ENCODE measurements at regions not wholly inside any gene's neighbourhood (a gene's known extent, or its start where the extent isn't known, plus 50 kb on each side); places are given as distances from the start of the nearest gene placed in this dataset.

DNA sequence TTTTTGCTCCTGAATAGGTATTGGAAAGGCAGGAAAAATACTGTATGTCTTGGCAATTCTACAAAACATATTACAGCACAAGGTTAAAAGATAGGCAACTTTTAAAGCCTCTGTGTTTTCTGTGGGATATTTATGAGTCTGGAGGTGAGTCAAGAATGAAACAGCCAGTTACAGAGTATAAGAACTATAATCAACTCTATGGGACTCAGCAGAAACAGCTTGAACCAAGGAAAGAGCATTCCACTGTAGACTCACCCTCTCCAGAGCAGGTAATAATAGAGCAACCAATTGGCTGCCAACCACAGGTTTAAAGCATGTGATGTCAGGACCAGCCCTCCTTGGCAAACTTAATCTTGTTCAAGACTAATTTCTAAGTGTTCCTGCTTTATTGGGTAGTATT lies 100.5 kb upstream of the MDM1 start:
- TF ChIP-seq YY1 (IDR thresholded peaks at IDR 0.05; ENCODE audit: insufficient read depth, insufficient read length), result no peak

DNA sequence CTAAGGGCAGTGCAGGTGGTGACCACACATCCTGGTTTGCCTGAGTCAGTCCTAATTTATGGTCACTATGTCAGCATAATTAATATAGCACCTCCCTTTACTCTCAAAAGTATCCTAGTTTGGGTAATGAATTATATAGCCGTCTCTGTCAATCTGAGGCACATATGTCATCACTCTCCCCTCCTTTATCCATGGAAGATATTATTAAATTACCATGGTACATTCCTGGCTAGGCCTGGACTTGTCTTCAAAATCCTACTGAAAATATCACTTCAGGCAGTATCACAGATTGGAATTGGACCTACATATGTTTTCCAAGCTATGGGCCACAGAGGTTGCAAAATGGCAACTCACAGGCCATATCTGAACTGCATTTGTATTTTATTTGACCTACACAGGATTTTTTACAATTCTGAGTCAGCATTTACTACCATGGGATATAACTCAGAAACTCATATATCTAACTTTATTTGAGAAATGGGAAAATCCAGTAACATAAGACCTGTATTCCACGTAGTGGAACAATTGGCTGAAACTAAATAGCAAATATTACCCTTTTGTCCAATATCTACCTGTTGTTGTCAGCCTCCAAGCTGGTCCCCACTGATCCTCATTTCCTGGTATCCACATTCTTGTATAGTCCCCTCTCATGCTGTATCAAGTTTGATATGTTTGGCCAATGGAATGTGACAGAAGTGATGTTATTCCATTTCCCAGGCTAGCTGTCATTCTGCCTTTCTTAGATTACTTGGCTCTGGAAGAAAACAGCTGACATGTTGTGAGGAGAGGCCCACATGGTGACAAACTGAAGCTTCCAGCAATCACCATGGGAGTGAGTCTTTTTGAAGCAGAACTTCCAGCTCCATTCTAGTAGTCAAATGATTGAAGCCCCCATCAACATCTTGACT lies 102.5 kb upstream of the MDM1 start:
- H3K9ac ChIP-seq (ENCODE audit: insufficient read length, low read depth), result no peak overlapping the region
- H3K27me3 ChIP-seq (ENCODE audit: insufficient read depth, insufficient read length), result no peaks in the 10 kb centered on the region
- peaks cover 14% of the 10 kb centered on the region for H3K9me3 ChIP-seq (ENCODE audit: insufficient read depth, low read length)
- TF ChIP-seq YY1 (IDR thresholded peaks at IDR 0.05; ENCODE audit: insufficient read depth, insufficient read length), result no peak
- peaks cover 7% of the 10 kb centered on the region for H3K4me1 ChIP-seq (ENCODE audit: insufficient read depth, insufficient read length)
- H3K36me3 ChIP-seq (ENCODE audit: insufficient read depth, insufficient read length, low read length), result no peaks in the 10 kb centered on the region
- no peak for DNase-seq (ENCODE audit: low read depth, low spot score)
- no peak overlapping the region for H3K4me3 ChIP-seq (ENCODE audit: insufficient read length, low read depth)

More for the DNA sequence above, 100.5 kb upstream of the MDM1 start:
- Histone ChIP-seq H3K9me3 (ENCODE audit: insufficient read depth, low read length) (peaks cover 14% of the 10 kb centered on the region), H3K9ac (ENCODE audit: insufficient read length, low read depth) (no peak overlapping the region), H3K27me3 (ENCODE audit: insufficient read depth, insufficient read length) (no peaks in the 10 kb centered on the region), H3K4me1 (ENCODE audit: insufficient read depth, insufficient read length) (peaks cover 2% of the 10 kb centered on the region), H3K4me3 (ENCODE audit: insufficient read length, low read depth) (no peak overlapping the region), H3K36me3 (ENCODE audit: insufficient read depth, insufficient read length, low read length) (no peaks in the 10 kb centered on the region)
- no peak for DNase-seq (ENCODE audit: low read depth, low spot score)

DNA sequence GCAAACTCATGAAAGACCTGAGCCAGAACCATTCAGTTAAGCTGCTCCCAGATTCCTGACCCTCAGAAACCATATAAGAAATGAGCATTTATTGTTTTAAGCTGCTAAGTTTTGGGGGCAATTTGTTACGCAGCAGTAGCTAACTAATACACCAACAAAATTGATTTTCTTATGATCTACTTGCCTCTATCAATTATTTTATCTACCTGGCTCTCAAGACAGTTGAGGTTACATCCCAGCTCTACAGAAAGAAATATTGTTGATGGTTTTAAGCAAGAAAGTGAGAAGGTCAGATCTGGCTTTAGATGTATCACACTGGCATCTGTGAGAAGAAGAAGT lies 103.1 kb upstream of the MDM1 start:
- Histone ChIP-seq H3K36me3 (ENCODE audit: insufficient read depth, insufficient read length, low read length) (no peaks in the 10 kb centered on the region), H3K4me1 (ENCODE audit: insufficient read depth, insufficient read length) (peaks cover 10% of the 10 kb centered on the region), H3K9me3 (ENCODE audit: insufficient read depth, low read length) (peaks cover 14% of the 10 kb centered on the region), H3K9ac (ENCODE audit: insufficient read length, low read depth) (no peak overlapping the region), H3K27me3 (ENCODE audit: insufficient read depth, insufficient read length) (no peaks in the 10 kb centered on the region), H3K4me3 (ENCODE audit: insufficient read length, low read depth) (no peak overlapping the region)
- TF ChIP-seq YY1 (IDR thresholded peaks at IDR 0.05; ENCODE audit: insufficient read depth, insufficient read length) (no peak), ZNF274 (IDR thresholded peaks at IDR 0.05; ENCODE audit: low read depth, low read length) (no peak), SUZ12 (IDR thresholded peaks at IDR 0.05; ENCODE audit: extremely low read depth, insufficient read depth, insufficient read length) (no peak)
- DNase-seq (ENCODE audit: low read depth, low spot score), result no peak

DNA sequence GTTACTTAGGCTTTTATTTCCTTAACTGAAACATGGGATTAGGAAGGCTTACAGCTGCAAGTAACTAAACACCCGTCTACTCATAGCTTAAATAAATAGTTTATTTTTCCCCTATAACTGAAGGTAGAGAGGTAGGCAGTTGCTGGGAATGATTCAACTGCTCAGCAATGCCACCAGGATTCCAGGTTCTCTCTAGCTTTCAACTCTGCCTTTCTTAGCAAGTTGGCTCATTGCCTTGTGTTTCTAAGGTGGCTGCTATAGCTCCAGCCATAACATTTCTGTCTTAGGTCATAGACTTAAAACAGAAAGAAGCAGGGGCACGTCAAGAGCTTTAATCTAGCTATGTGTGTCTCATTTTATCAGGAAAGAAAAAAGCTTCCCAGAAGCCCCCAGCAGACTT lies 103.7 kb upstream of the MDM1 start:
- TF ChIP-seq ZNF274 (IDR thresholded peaks at IDR 0.05; ENCODE audit: low read depth, low read length) (no peak), SUZ12 (IDR thresholded peaks at IDR 0.05; ENCODE audit: extremely low read depth, insufficient read depth, insufficient read length) (no peak), YY1 (IDR thresholded peaks at IDR 0.05; ENCODE audit: insufficient read depth, insufficient read length) (no peak)
- DNase-seq (ENCODE audit: low read depth, low spot score), result no peak
- H3K9me3 ChIP-seq (ENCODE audit: insufficient read depth, low read length), result peaks cover 14% of the 10 kb centered on the region
- H3K4me3 ChIP-seq (ENCODE audit: insufficient read length, low read depth), result no peak overlapping the region
- H3K36me3 ChIP-seq (ENCODE audit: insufficient read depth, insufficient read length, low read length), result no peaks in the 10 kb centered on the region
- no peak overlapping the region for H3K9ac ChIP-seq (ENCODE audit: insufficient read length, low read depth)
- no peaks in the 10 kb centered on the region for H3K27me3 ChIP-seq (ENCODE audit: insufficient read depth, insufficient read length)
- peaks cover 10% of the 10 kb centered on the region for H3K4me1 ChIP-seq (ENCODE audit: insufficient read depth, insufficient read length)

DNA sequence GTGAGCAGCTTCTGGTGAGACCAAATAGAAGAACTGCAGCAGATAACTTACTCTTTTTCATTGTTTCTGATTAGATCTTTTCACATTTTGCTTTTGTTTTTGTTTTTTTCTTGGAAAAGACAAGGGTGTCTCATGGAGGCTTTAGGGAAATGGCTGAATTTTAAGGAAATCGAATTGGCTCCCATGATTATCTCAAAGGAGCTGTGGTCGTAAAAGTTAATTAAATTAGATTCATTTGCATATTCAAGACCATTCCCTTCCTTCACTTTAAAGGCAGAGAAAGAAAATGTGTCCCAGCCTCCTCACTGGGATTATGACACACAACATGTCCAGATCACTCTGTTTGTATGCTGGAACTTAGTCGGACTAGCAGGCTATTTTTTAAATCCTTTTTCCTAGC lies 106.4 kb upstream of the MDM1 start:
- no peak for TF ChIP-seq YY1 (IDR thresholded peaks at IDR 0.05; ENCODE audit: insufficient read depth, insufficient read length)
- no peak for TF ChIP-seq ZNF274 (IDR thresholded peaks at IDR 0.05; ENCODE audit: low read depth, low read length)
- TF ChIP-seq SUZ12 (IDR thresholded peaks at IDR 0.05; ENCODE audit: extremely low read depth, insufficient read depth, insufficient read length), result no peak
- Histone ChIP-seq H3K9ac (ENCODE audit: insufficient read length, low read depth) (no peak overlapping the region), H3K4me3 (ENCODE audit: insufficient read length, low read depth) (no peak overlapping the region), H3K27me3 (ENCODE audit: insufficient read depth, insufficient read length) (no peaks in the 10 kb centered on the region), H3K9me3 (ENCODE audit: insufficient read depth, low read length) (peaks cover 14% of the 10 kb centered on the region), H3K4me1 (ENCODE audit: insufficient read depth, insufficient read length) (peaks cover 13% of the 10 kb centered on the region), H3K36me3 (ENCODE audit: insufficient read depth, insufficient read length, low read length) (no peaks in the 10 kb centered on the region)
- DNase-seq (ENCODE audit: low read depth, low spot score), result no peak

DNA sequence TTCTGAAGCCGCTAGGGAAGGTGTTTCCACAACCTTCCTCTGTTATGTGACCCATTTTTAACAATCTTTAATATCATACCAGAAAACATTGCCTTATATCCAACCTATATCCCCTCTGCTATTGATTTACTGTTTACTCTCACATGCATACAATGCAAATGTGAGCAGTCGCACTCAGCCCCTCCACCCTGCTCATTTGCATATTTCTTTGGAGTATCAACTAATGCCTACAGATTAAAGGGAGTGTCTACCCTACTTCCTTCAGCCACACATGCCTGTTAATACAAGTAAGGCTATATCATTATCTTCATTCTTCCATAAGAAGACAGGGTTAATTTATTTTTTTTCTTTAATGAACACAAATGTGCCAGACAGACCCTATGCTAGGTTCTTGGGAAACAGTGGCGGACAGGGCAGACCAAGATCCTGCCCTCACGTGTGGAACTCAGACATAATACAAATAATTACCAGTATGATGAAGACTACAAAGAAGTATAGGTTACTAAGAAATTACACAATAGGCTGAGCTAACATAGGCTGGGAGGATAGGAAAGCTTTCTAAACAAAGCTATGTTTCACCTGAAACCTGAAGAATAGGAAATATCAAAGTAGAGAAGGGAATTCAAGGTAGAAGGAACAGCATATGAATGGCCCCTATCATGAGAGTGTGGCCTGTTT lies 107.3 kb upstream of the MDM1 start:
- no peak overlapping the region for H3K4me3 ChIP-seq (ENCODE audit: insufficient read length, low read depth)
- peaks cover 13% of the 10 kb centered on the region for H3K4me1 ChIP-seq (ENCODE audit: insufficient read depth, insufficient read length)
- H3K9ac ChIP-seq (ENCODE audit: insufficient read length, low read depth), result no peak overlapping the region
- H3K9me3 ChIP-seq (ENCODE audit: insufficient read depth, low read length), result peaks cover 14% of the 10 kb centered on the region
- no peak for DNase-seq (ENCODE audit: low read depth, low spot score)
- no peaks in the 10 kb centered on the region for H3K36me3 ChIP-seq (ENCODE audit: insufficient read depth, insufficient read length, low read length)
- TF ChIP-seq SUZ12 (IDR thresholded peaks at IDR 0.05; ENCODE audit: extremely low read depth, insufficient read depth, insufficient read length), result no peak
- TF ChIP-seq ZNF274 (IDR thresholded peaks at IDR 0.05; ENCODE audit: low read depth, low read length), result no peak
- TF ChIP-seq YY1 (IDR thresholded peaks at IDR 0.05; ENCODE audit: insufficient read depth, insufficient read length), result no peak
- H3K27me3 ChIP-seq (ENCODE audit: insufficient read depth, insufficient read length), result no peaks in the 10 kb centered on the region

DNA sequence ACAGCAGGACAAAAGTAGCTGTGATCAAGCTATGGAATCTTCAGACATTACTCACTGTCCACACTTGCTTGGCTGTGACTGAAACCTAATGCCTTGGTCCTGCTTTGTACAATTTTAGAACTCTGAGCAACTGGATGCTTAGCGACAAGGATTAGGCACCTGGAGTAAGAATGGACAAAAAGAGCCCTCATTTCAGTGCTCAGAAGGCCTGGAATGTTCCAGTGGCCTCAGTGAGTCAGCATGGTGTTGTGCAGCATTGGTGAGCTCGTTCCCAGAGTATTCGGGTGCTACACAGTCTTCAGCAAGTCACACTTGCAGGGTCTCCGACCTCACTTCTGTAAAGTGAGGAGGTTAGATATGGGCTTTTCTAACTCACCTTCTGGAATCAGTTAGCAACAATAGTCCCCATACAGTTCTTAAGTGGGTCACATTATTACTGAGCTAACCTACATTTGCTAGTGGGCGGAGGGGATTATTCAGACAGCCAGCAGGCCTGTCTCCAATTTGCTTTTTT lies 108.0 kb upstream of the MDM1 start:
- DNase-seq (ENCODE audit: low read depth, low spot score), result no peak
- no peaks in the 10 kb centered on the region for H3K36me3 ChIP-seq (ENCODE audit: insufficient read depth, insufficient read length, low read length)
- H3K4me3 ChIP-seq (ENCODE audit: insufficient read length, low read depth), result no peak overlapping the region
- peaks cover 8% of the 10 kb centered on the region for H3K9me3 ChIP-seq (ENCODE audit: insufficient read depth, low read length)
- H3K4me1 ChIP-seq (ENCODE audit: insufficient read depth, insufficient read length), result peaks cover 13% of the 10 kb centered on the region
- TF ChIP-seq YY1 (IDR thresholded peaks at IDR 0.05; ENCODE audit: insufficient read depth, insufficient read length), result no peak
- no peak for TF ChIP-seq ZNF274 (IDR thresholded peaks at IDR 0.05; ENCODE audit: low read depth, low read length)
- no peak for TF ChIP-seq SUZ12 (IDR thresholded peaks at IDR 0.05; ENCODE audit: extremely low read depth, insufficient read depth, insufficient read length)
- H3K9ac ChIP-seq (ENCODE audit: insufficient read length, low read depth), result no peak overlapping the region
- H3K27me3 ChIP-seq (ENCODE audit: insufficient read depth, insufficient read length), result no peaks in the 10 kb centered on the region
